DOHH2 (cell line): ENCODE measurements at regions not wholly inside any gene's neighbourhood (a gene's known extent, or its start where the extent isn't known, plus 50 kb on each side); places are given as distances from the start of the nearest gene placed in this dataset.

Source experiments
- CTCF ChIP-seq: fragments of 200-600 bp; sonication (generic); IDR thresholded peaks from one replicate; pipeline ENCODE4 v1.5.1; 2014; ENCODE audit warnings: antibody characterized with exemption, mild to moderate bottlenecking, low read depth, low read length; ENCODE audit not compliant: poor library complexity, severe bottlenecking
- EZH2phosphoT487 ChIP-seq: fragments of 200-600 bp; sonication (generic); IDR thresholded peaks from 2 replicates; pipeline ENCODE4 v1.6.1; 2017; ENCODE audit warnings: borderline replicate concordance, mild to moderate bottlenecking, antibody characterized with exemption, low read length, moderate library complexity, mixed read lengths

DNA sequence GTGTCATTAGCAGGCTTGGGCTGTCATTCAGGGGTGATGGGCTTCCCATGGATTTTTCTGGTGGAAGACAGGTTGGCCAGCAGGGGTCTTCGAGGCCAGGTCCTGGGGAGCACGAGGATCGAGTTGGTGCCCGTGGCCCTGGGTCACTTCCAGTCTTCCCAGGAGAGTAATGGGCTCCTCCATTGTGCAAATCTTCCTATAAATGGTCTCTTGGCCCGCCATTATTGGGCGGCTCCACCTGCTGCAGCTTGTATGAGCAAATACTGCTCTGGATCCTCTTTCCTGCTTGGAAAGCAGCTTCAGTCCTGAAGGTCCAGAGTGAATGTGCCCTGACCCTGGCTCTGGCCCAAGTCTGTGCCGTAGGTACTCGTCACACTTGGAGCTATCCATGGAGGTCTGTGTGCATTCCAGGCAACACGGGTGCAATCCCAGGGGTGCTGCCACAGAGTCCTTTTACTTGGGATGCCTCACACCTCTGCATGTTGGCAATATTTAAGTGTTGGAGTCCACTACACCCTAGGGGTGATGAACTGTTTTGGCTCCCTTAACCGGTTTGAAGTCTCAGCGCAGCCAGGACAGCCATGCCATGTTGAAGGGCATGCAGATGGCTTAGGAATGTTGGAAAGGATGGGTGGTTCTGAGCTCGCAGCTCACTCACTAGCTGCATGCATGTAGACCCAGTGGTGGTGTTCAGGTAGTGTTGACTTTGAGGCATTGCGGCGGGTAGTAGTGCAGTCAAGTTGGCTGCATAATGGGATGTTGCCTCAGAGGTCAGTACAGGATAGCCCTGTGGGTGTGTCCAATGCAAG is 97.6 kb downstream of the SNRPN start:
- no peak for TF ChIP-seq CTCF
- no peak for TF ChIP-seq EZH2phosphoT487
